ENCODE measurements at regions not wholly inside any gene's neighbourhood (a gene's known extent, or its start where the extent isn't known, plus 50 kb on each side); places are given as distances from the start of the nearest gene placed in this dataset.

- Histone ChIP-seq H3K18ac (ENCODE audit: extremely low read depth, low read length) (no peak overlapping the region), H2BK15ac (ENCODE audit: low read length) (no peak overlapping the region), H3K56ac (replicated peaks; ENCODE audit: insufficient read length, low read depth, low read length) (no peak overlapping the region), H4K91ac (replicated peaks; ENCODE audit: insufficient read length, low read length) (no peak overlapping the region), H4K5ac (ENCODE audit: insufficient read length, low read depth, low read length) (no peak overlapping the region), H3K27me3 (replicated peaks in 1 of 4; ENCODE audit: control insufficient read depth in 3 of 4, extremely low read depth in 1 of 4, insufficient read depth in 3 of 4, low read length in 3 of 4) (no peaks in the 10 kb centered on the region), H4K8ac (ENCODE audit: extremely low read depth, insufficient read depth, low read length) (no peak overlapping the region), H4K20me1 (replicated peaks in 1 of 2; ENCODE audit: control insufficient read depth in 1 of 2, insufficient read depth in 2 of 2, low read length in 2 of 2) (no peaks in the 10 kb centered on the region), H3K36me3 (ENCODE audit: control insufficient read depth in 2 of 4, insufficient read depth in 4 of 4, low read length in 3 of 4) (no peaks in the 10 kb centered on the region), H3K4ac (replicated peaks; ENCODE audit: insufficient read length, low read depth, low read length) (no peak overlapping the region), H3K4me2 (ENCODE audit: insufficient read depth in 1 of 2, low read depth in 2 of 2, low read length in 2 of 2) (no peak overlapping the region), H3K23me2 (ENCODE audit: low read depth, low read length) (no peaks in the 10 kb centered on the region), H3K79me2 (ENCODE audit: control insufficient read depth in 1 of 2, insufficient read depth in 2 of 2, low read length in 2 of 2) (no peaks in the 10 kb centered on the region), H3K23ac (ENCODE audit: insufficient read length) (no peak overlapping the region), H3K14ac (ENCODE audit: insufficient read length) (no peak overlapping the region), H3K79me1 (ENCODE audit: low read depth, low read length) (no peaks in the 10 kb centered on the region), H3K9me3 (ENCODE audit: insufficient read depth in 2 of 2, low read depth in 1 of 2, low read length in 1 of 2) (no peaks in the 10 kb centered on the region; a peak in 1 of 4 replicates), H2AK5ac (ENCODE audit: low read depth, low read length) (no peak overlapping the region), H2BK20ac (ENCODE audit: low read length) (no peak overlapping the region), H2AFZ (ENCODE audit: low read length) (no peak overlapping the region), H2BK12ac (ENCODE audit: low read depth, low read length) (no peak overlapping the region), H3K9ac (replicated peaks in 1 of 4; ENCODE audit: extremely low read depth in 1 of 4, low read depth in 3 of 4, low read length in 3 of 4) (no peak overlapping the region), H3K4me1 (replicated peaks in 1 of 4; ENCODE audit: control insufficient read depth in 3 of 4, insufficient read depth in 4 of 4, low read length in 3 of 4) (no peaks in the 10 kb centered on the region), H2BK120ac (replicated peaks; ENCODE audit: low read depth, low read length) (no peak overlapping the region), H3K27ac (ENCODE audit: low read depth, low read length) (no peak overlapping the region), H2BK5ac (ENCODE audit: low read depth, low read length) (no peak overlapping the region), H3K4me3 (ENCODE audit: extremely low read depth in 1 of 4, insufficient read depth in 2 of 4, low read depth in 3 of 4, low read length in 4 of 4) (no peak overlapping the region)
- 75% methylated on average over 1 of the region's 1 CpG; no CpG with 5 or more reads in 1 of the 2 experiments for WGBS, 2 experiments (ENCODE audit: extremely low coverage in 1 of 2, insufficient coverage in 1 of 2, insufficient read length in 1 of 2, insufficient replicate concordance in 2 of 2, low coverage in 1 of 2, low lambda C conversion rate in 2 of 2, missing lambda C conversion rate in 1 of 2)
- TF ChIP-seq CTCF (IDR thresholded peaks at IDR 0.05; ENCODE audit: control extremely low read depth in 1 of 3, insufficient read depth in 1 of 3, low read depth in 1 of 3, low read length in 3 of 3), result peak in 2 of 3 experiments; percentile 10 to 37; a peak in 2 of 4 replicates
- no peak for TF ChIP-seq CEBPB (IDR thresholded peaks at IDR 0.05; ENCODE audit: low read depth, low read length)
- TF ChIP-seq RAD21 (IDR thresholded peaks at IDR 0.05 in 1 of 2, conservative IDR thresholded peaks at IDR 0.05 in 1 of 2; ENCODE audit: low read depth in 2 of 2, low read length in 2 of 2), result peak; percentile 43 to 47
- POLR2A ChIA-PET (ENCODE audit: partially characterized antibody), result no interaction called here
- CTCF ChIA-PET (ENCODE audit: partially characterized antibody), result interaction anchor here (0.8 kb wide), 1 partner anchor 127 kb away, joined by 4 read pairs; no protein-coding TSS in a partner anchor
- DNase-seq (ENCODE audit: low read depth in 1 of 2, low spot score in 2 of 2) (no peak), FAIRE-seq (no peak)
These were observed 54.5 kb upstream of the GPC6 start for GRCh38 chr13:93172109-93172508.
